ENCODE measurements at regions not wholly inside any gene's neighbourhood (a gene's known extent, or its start where the extent isn't known, plus 50 kb on each side); places are given as distances from the start of the nearest gene placed in this dataset.

DNA sequence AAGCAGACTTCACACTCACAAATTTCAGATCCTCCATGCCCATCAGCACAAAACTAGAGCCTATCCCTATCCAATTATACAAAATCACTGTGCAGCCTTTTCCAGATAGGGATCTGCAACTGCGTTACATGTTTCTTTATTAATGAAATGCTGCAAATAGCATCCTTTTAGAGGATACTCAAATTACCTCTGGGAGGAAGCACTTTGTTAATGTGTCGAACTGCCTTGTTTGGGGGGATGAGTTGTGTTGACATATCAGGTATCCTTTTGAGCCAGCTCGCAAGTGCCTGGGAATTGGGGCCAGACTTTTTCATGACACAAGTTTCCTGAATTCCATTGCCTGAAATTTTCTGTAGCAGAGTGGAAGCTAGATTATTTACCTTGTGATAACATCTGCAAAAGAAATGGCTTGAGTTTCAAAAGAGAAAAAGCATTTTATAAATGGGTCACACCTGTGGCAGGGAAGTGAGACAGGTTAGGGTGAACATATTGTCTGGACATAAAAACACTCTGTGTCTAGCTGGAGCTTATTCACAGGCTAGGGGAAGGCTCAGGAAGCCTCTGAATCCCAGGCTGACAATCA lies 299.1 kb upstream of the MTNR1B start:
- TF ChIP-seq CTCF (IDR thresholded peaks at IDR 0.05) (no peak), POLR2A (IDR thresholded peaks at IDR 0.05) (no peak)
